ENCODE measurements at regions not wholly inside any gene's neighbourhood (a gene's known extent, or its start where the extent isn't known, plus 50 kb on each side); places are given as distances from the start of the nearest gene placed in this dataset.

DNA sequence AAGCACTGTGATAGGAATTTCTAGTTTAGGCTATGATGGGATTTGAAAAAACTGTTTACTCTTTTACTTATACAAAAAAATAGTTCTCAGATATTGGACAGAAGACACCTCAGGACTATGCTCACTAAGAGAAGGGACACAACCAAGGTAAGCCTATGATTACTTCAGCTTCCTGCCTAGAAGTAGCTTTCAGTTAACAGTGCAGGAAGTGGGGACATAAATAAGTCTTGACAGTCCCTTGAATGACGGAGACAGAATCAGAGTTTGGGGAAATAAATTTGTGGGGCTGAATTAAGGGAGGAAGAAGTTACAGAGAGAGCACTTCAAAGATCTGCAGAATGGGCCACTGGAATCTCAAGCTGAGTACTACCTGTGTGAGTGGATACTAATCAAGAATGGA lies 53.8 kb upstream of the OLFM3 start:
- no TSS peak for BruUV-seq (replicated peaks)
- no peak overlapping the region for H3K4me3 ChIP-seq (ENCODE audit: low read depth, low read length, poor library complexity, severe bottlenecking)

GRCh38 chr1:102047724-102048123 lies 51.0 kb upstream of the OLFM3 start:
- H3K36me3 ChIP-seq (ENCODE audit: insufficient read depth, low read length) = no peaks in the 10 kb centered on the region
- no peaks in the 10 kb centered on the region for H3K4me1 ChIP-seq (ENCODE audit: insufficient read depth, low read length, poor library complexity, severe bottlenecking)
- ChIA-PET CTCF (ENCODE audit: unreplicated experiment) (no interaction called here), POLR2A (no interaction called here)
- no peak for DNase-seq (ENCODE audit: low spot score)
- no peak overlapping the region for H2AFZ ChIP-seq (ENCODE audit: low read length)
- H3K79me2 ChIP-seq (ENCODE audit: insufficient read depth, low read depth, low read length) = no peaks in the 10 kb centered on the region
- no peaks in the 10 kb centered on the region for H3K9me2 ChIP-seq (ENCODE audit: insufficient read depth, low read length)
- H3K4me2 ChIP-seq (ENCODE audit: low read length) = no peak overlapping the region
- intact Hi-C loops (cut with micrococcal nuclease; ENCODE audit: unreplicated experiment) = no loop called here
- TF ChIP-seq CTCF (conservative IDR thresholded peaks at IDR 0.05; ENCODE audit: low read length) (no peak), EZH2phosphoT487 (IDR thresholded peaks at IDR 0.05; ENCODE audit: borderline replicate concordance, low read depth, low read length) (no peak)
- BruUV-seq (replicated peaks) = no TSS peak
- H4K20me1 ChIP-seq (ENCODE audit: insufficient read depth, low read length) = no peaks in the 10 kb centered on the region
- H3K9me3 ChIP-seq (ENCODE audit: low read length) = no peaks in the 10 kb centered on the region
- H3K4me3 ChIP-seq (ENCODE audit: low read depth, low read length, poor library complexity, severe bottlenecking) = no peak overlapping the region
- H3K27ac ChIP-seq (ENCODE audit: low read depth, low read length, poor library complexity, severe bottlenecking) = no peak overlapping the region

More for the DNA sequence above, 53.8 kb upstream of the OLFM3 start:
- Histone ChIP-seq H3K79me2 (ENCODE audit: insufficient read depth, low read depth, low read length) (no peaks in the 10 kb centered on the region), H3K9me2 (ENCODE audit: insufficient read depth, low read length) (no peaks in the 10 kb centered on the region), H3K36me3 (ENCODE audit: insufficient read depth, low read length) (no peaks in the 10 kb centered on the region), H4K20me1 (ENCODE audit: insufficient read depth, low read length) (no peaks in the 10 kb centered on the region), H3K4me2 (ENCODE audit: low read length) (no peak overlapping the region), H3K4me1 (ENCODE audit: insufficient read depth, low read length, poor library complexity, severe bottlenecking) (no peaks in the 10 kb centered on the region), H3K9me3 (ENCODE audit: low read length) (no peaks in the 10 kb centered on the region), H3K27ac (ENCODE audit: low read depth, low read length, poor library complexity, severe bottlenecking) (no peak overlapping the region), H2AFZ (ENCODE audit: low read length) (no peak overlapping the region)
- intact Hi-C loops (cut with micrococcal nuclease; ENCODE audit: unreplicated experiment) = no loop called here
- POLR2A ChIA-PET = no interaction called here
- TF ChIP-seq EZH2phosphoT487 (IDR thresholded peaks at IDR 0.05; ENCODE audit: borderline replicate concordance, low read depth, low read length) (no peak), CTCF (conservative IDR thresholded peaks at IDR 0.05; ENCODE audit: low read length) (no peak)
- no peak for DNase-seq (ENCODE audit: low spot score)
- CTCF ChIA-PET (ENCODE audit: unreplicated experiment) = no interaction called here

Data from OCI-LY7 (cell line).